ENCODE measurements at regions not wholly inside any gene's neighbourhood (a gene's known extent, or its start where the extent isn't known, plus 50 kb on each side); places are given as distances from the start of the nearest gene placed in this dataset.

DNA sequence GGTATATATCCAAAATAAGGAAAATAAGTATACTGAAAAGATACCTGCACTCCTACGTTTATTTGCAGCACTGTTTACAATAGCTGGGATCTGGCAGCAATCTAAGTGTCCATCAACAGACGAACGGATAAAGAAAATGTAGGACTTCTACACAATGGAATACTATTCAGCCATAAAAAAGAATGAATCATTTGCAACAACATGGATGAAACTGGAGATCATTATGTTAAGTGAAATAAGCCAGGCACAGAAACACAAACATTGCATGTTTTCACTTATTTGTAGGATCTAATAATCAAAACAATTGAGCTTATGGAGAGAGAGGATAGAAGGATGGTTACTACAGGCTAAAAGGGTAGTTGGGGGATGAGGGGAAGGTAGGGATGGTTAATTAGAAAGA, 494.0 kb downstream of the UQCRFS1 start:
- H3K36me3 ChIP-seq (ENCODE audit: control insufficient read depth in 2 of 2, insufficient read depth in 1 of 2, low read length in 2 of 2) = peaks cover 0 to 85% of the 10 kb centered on the region in 2 experiments; a peak in 2 of 3 replicates
- H3K4me3 ChIP-seq (ENCODE audit: low read depth, low read length) = no peak overlapping the region
- ChIA-PET CTCF (interaction anchor here (0.6 to 11.7 kb wide), 8 partner anchors 8 to 395 kb away, joined by 3 to 104 read pairs (median 5); no protein-coding TSS in a partner anchor), POLR2A (no interaction called here)
- TF ChIP-seq ZNF169 (tag by site-specific recombination; IDR thresholded peaks at IDR 0.05) (no peak), TCF7L2 (IDR thresholded peaks at IDR 0.05; ENCODE audit: borderline replicate concordance, low read depth, low read length) (no peak), ZNF146 (tag by site-specific recombination; IDR thresholded peaks at IDR 0.05) (peak; percentile 97), ZNF362 (tag by site-specific recombination; IDR thresholded peaks at IDR 0.05) (no peak)
- TF ChIP-seq, protein P1, sequence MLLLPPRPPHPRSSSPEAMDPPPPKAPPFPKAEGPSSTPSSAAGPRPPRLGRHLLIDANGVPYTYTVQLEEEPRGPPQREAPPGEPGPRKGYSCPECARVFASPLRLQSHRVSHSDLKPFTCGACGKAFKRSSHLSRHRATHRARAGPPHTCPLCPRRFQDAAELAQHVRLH (tag by site-specific recombination; IDR thresholded peaks at IDR 0.05) = peak; percentile 69; the same call in 1 of the 2 replicates
- H3K4me1 ChIP-seq (ENCODE audit: control insufficient read depth, insufficient read depth, low read length) = no peaks in the 10 kb centered on the region
- H3K27ac ChIP-seq (ENCODE audit: extremely low read depth, low read depth, low read length) = no peak overlapping the region
- no peaks in the 10 kb centered on the region; the same call in 1 of the 2 replicates for H3K9me3 ChIP-seq (ENCODE audit: control insufficient read depth, insufficient read depth, low read depth, low read length)

GRCh38 chr19:28715157-28715556, 497.8 kb downstream of the UQCRFS1 start:
- Histone ChIP-seq H3K36me3 (ENCODE audit: control insufficient read depth in 2 of 2, insufficient read depth in 1 of 2, low read length in 2 of 2) (peaks cover 0 to 75% of the 10 kb centered on the region in 2 experiments; a peak in 2 of 3 replicates), H3K9me3 (ENCODE audit: control insufficient read depth, insufficient read depth, low read depth, low read length) (no peaks in the 10 kb centered on the region), H3K27ac (ENCODE audit: extremely low read depth, low read depth, low read length) (no peak overlapping the region), H3K4me3 (ENCODE audit: low read depth, low read length) (no peak overlapping the region), H3K4me1 (ENCODE audit: control insufficient read depth, insufficient read depth, low read length) (no peaks in the 10 kb centered on the region)
- ChIA-PET CTCF (interaction anchor here (0.8 to 1.6 kb wide), 3 partner anchors 10 to 388 kb away, joined by 3 to 8 read pairs (median 5); no protein-coding TSS in a partner anchor), POLR2A (no interaction called here)
- TF ChIP-seq ZNF660 (tag by site-specific recombination; IDR thresholded peaks at IDR 0.05) = no peak
- no peak for TF ChIP-seq ZNF169 (tag by site-specific recombination; IDR thresholded peaks at IDR 0.05)
- no peak for TF ChIP-seq TRIM28 (IDR thresholded peaks at IDR 0.05; ENCODE audit: borderline replicate concordance, low read length)
- no peak for TF ChIP-seq ZNF302 (tag by site-specific recombination; IDR thresholded peaks at IDR 0.05; ENCODE audit: low read depth)
- TF ChIP-seq ZNF266 (tag by site-specific recombination; IDR thresholded peaks at IDR 0.05; ENCODE audit: low read depth) = no peak
- TF ChIP-seq, protein P2, sequence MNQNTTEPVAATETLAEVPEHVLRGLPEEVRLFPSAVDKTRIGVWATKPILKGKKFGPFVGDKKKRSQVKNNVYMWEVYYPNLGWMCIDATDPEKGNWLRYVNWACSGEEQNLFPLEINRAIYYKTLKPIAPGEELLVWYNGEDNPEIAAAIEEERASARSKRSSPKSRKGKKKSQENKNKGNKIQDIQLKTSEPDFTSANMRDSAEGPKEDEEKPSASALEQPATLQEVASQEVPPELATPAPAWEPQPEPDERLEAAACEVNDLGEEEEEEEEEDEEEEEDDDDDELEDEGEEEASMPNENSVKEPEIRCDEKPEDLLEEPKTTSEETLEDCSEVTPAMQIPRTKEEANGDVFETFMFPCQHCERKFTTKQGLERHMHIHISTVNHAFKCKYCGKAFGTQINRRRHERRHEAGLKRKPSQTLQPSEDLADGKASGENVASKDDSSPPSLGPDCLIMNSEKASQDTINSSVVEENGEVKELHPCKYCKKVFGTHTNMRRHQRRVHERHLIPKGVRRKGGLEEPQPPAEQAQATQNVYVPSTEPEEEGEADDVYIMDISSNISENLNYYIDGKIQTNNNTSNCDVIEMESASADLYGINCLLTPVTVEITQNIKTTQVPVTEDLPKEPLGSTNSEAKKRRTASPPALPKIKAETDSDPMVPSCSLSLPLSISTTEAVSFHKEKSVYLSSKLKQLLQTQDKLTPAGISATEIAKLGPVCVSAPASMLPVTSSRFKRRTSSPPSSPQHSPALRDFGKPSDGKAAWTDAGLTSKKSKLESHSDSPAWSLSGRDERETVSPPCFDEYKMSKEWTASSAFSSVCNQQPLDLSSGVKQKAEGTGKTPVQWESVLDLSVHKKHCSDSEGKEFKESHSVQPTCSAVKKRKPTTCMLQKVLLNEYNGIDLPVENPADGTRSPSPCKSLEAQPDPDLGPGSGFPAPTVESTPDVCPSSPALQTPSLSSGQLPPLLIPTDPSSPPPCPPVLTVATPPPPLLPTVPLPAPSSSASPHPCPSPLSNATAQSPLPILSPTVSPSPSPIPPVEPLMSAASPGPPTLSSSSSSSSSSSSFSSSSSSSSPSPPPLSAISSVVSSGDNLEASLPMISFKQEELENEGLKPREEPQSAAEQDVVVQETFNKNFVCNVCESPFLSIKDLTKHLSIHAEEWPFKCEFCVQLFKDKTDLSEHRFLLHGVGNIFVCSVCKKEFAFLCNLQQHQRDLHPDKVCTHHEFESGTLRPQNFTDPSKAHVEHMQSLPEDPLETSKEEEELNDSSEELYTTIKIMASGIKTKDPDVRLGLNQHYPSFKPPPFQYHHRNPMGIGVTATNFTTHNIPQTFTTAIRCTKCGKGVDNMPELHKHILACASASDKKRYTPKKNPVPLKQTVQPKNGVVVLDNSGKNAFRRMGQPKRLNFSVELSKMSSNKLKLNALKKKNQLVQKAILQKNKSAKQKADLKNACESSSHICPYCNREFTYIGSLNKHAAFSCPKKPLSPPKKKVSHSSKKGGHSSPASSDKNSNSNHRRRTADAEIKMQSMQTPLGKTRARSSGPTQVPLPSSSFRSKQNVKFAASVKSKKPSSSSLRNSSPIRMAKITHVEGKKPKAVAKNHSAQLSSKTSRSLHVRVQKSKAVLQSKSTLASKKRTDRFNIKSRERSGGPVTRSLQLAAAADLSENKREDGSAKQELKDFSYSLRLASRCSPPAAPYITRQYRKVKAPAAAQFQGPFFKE (tag by site-specific recombination; IDR thresholded peaks at IDR 0.05; ENCODE audit: borderline replicate concordance) = no peak
- no peak for TF ChIP-seq ZFP37 (tag by site-specific recombination; IDR thresholded peaks at IDR 0.05)
- TF ChIP-seq ZNF585B (tag by site-specific recombination; IDR thresholded peaks at IDR 0.05) = no peak
- TF ChIP-seq, protein P3, sequence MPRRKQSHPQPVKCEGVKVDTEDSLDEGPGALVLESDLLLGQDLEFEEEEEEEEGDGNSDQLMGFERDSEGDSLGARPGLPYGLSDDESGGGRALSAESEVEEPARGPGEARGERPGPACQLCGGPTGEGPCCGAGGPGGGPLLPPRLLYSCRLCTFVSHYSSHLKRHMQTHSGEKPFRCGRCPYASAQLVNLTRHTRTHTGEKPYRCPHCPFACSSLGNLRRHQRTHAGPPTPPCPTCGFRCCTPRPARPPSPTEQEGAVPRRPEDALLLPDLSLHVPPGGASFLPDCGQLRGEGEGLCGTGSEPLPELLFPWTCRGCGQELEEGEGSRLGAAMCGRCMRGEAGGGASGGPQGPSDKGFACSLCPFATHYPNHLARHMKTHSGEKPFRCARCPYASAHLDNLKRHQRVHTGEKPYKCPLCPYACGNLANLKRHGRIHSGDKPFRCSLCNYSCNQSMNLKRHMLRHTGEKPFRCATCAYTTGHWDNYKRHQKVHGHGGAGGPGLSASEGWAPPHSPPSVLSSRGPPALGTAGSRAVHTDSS (tag by site-specific recombination; IDR thresholded peaks at IDR 0.05) = no peak
- no peak for TF ChIP-seq ZNF654 (tag by site-specific recombination; IDR thresholded peaks at IDR 0.05; ENCODE audit: low read depth)
- no peak for TF ChIP-seq ZNF561 (tag by site-specific recombination; IDR thresholded peaks at IDR 0.05; ENCODE audit: borderline replicate concordance)
- TF ChIP-seq YY1 (tag by site-specific recombination; IDR thresholded peaks at IDR 0.05) = no peak
- no peak for TF ChIP-seq ZNF571 (tag by site-specific recombination; IDR thresholded peaks at IDR 0.05)
- no peak for TF ChIP-seq KLF7 (tag by site-specific recombination; IDR thresholded peaks at IDR 0.05; ENCODE audit: borderline replicate concordance)
